GM12875 (cell line): ENCODE measurements at regions not wholly inside any gene's neighbourhood (a gene's known extent, or its start where the extent isn't known, plus 50 kb on each side); places are given as distances from the start of the nearest gene placed in this dataset.

Experiments
- H3K4me3 ChIP-seq: one replicate; pipeline ENCODE4 v1.5.1; 2011; ENCODE audit warnings: low read depth, low read length, control low read depth
- TF ChIP-seq, protein P1 (sequence below): IDR thresholded peaks from 2 replicates; pipeline ENCODE4 v1.5.1; 2011; ENCODE audit warnings: low read depth, mild to moderate bottlenecking, control low read depth, inconsistent platforms, low read length, moderate library complexity, borderline replicate concordance; ENCODE audit not compliant: insufficient read depth

DNA sequence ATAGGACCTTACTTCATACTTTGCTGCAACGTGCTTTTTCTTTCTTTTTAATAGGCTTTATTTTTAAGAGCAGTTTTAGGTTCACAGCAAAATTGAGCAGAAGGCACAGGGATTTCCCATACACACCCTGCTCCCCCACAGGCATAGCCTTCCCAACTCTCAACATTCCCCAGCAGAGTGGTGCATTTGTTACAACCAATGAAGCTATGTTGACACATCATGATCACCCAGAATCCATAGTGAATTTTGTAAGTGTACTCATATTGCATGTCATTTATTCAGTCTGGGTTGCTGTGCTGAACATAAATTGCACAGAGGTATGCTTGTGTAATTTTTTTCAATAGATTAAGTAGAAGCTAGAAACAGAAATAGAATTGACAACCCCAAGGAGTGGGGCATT lies 327.3 kb downstream of the INHBA start:
- TF ChIP-seq, protein P1, sequence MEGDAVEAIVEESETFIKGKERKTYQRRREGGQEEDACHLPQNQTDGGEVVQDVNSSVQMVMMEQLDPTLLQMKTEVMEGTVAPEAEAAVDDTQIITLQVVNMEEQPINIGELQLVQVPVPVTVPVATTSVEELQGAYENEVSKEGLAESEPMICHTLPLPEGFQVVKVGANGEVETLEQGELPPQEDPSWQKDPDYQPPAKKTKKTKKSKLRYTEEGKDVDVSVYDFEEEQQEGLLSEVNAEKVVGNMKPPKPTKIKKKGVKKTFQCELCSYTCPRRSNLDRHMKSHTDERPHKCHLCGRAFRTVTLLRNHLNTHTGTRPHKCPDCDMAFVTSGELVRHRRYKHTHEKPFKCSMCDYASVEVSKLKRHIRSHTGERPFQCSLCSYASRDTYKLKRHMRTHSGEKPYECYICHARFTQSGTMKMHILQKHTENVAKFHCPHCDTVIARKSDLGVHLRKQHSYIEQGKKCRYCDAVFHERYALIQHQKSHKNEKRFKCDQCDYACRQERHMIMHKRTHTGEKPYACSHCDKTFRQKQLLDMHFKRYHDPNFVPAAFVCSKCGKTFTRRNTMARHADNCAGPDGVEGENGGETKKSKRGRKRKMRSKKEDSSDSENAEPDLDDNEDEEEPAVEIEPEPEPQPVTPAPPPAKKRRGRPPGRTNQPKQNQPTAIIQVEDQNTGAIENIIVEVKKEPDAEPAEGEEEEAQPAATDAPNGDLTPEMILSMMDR = no peak
- H3K4me3 ChIP-seq = no peak overlapping the region

DNA sequence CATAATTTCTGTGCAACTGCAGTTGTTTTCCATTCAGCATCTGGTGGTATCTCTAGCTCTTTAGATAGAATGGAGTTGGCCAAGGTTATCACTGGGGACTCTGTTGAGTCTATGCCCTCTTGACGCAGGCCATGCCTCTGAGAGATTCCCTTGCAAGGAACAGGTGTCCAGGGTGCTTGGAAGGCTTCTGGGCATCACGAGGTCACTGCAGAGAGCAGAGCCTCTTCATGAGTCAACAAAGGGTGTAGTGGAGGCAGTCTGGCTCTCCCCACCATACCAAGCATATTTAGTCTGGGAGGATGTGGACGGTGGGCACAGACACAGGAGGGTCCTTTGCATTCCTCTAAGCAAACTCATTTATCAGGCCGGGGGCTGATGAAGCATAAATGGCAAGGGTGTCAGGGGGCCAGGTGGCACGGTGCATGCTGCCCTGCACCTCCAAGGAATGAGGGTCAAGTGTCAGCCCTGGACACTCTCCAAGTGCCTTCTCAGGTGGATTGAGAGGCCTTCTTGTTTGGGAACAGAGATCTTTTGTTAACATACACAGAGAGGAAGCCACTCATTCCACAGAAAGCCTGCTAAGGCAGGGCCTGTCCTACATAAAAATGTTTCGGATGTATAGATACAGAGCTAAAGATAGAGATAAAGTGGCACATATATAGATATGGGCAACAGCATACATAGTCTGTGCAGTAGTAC lies 328.6 kb downstream of the INHBA start:
- TF ChIP-seq, protein P1 = no peak
- H3K4me3 ChIP-seq = no peak overlapping the region

GRCh38 chr7:41367967-41368882 lies 334.7 kb downstream of the INHBA start:
- H3K4me3 ChIP-seq = no peak overlapping the region
- TF ChIP-seq, protein P1 = no peak

- no peak overlapping the region for H3K4me3 ChIP-seq
- TF ChIP-seq, protein P1 = no peak
Measured at GRCh38 chr7:41351091-41351490, 351.8 kb downstream of the INHBA start.

DNA sequence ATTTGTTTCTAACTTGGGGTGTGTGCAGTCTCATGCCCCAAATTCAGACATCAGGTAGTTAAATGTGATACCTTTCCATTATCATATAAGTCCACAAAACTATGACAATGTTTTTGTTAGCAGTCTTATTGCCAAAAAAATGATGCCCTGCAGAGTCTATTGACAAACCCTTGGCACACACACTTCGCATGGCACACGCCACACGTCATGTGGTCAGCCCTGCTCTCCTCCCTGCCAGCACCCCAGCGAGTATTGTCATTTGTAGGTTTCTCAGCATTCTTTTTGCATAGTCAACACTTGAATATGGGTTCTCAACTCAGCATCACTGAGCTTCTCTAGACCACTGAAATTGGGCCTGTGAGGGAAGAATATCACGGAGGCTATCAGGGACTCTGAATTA lies 356.0 kb downstream of the INHBA start:
- TF ChIP-seq, protein P1 = no peak

DNA sequence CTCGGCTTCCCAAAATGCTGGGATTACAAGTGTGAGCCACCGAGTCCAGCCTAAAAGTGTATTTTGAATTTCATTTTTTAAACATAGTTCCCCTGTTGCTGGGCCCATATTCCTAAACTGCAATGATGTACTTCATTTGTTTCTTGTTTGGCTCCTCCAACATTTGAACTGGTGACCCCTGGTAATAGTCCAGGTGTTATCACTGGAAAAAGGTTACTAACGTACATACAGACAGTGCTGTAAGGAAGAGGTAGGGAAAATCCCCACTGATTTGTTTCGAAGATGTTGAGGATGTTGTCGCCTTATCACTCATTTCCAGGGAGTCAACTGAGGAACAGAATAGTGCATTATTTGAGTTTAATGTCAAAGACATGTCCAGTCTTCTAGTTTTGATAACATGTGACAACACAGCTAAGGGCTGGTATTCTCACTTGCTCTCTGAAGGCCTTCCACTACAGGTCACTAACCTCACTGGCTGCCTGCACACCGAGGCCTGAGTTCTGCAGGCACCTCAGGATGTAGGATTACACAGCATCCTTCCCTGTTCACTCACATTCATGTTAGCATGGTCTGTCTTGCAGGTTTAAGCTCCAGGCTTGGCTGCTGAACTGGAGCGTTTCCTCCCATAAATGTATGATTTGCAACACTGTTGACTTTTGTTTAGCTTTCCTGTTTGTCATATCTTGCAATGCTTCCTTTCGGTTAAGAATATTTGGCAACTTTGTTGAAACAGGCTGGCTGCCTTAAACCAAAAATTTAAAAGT lies 362.8 kb downstream of the INHBA start:
- no peak overlapping the region for H3K4me3 ChIP-seq
- TF ChIP-seq, protein P1 = no peak

More for the DNA sequence above, 356.0 kb downstream of the INHBA start:
- no peak overlapping the region for H3K4me3 ChIP-seq
